Stomach (tissue), 4 donors: ENCODE measurements at regions not wholly inside any gene's neighbourhood (a gene's known extent, or its start where the extent isn't known, plus 50 kb on each side); places are given as distances from the start of the nearest gene placed in this dataset.

Source experiments
- EP300 ChIP-seq: sonication (generic); formaldehyde crosslinking; IDR thresholded peaks from one replicate; pipeline ENCODE4 v1.6.1; 2017; ENCODE audit warnings: antibody characterized with exemption
- POLR2A ChIP-seq, 4 donors: fragments of 450-650 bp; IDR thresholded peaks; one replicate each; pipeline ENCODE4 v1.6.1; 2016; ENCODE audit warnings: antibody characterized with exemption in 4 of 4, control low read depth in 2 of 4, mild to moderate bottlenecking in 1 of 4, moderate library complexity in 1 of 4
- TF ChIP-seq, protein P1 (sequence below), 7 experiments: fragments of 450-650 bp in 4 of 7; fragments of 200-600 bp in 3 of 7; sonication (generic) in 3 of 7; IDR thresholded peaks; one replicate each; pipeline ENCODE4 v1.5.1; 2016 to 2019; ENCODE audit warnings: antibody characterized with exemption in 7 of 7, control low read depth in 2 of 7, mild to moderate bottlenecking in 1 of 7

DNA sequence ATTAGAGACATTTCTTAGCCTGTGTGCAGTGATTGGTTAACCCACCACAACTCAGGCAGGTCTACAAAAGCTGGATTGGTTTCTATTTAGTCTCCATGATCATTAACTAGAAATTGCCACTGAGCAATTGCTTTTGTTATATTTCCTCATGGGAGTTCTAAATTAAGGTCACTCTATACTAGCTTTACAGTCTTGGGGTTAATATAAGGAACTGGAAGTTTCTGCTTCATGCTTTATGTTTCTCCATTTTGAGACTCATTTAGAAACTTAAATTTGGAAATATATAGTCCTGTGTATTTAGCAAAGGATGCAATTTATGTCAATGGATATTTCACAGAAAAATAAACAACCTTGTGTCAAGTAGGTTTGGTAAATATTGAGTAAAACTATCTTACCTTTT lies 137.5 kb downstream of the HLX start:
- TF ChIP-seq, protein P1, sequence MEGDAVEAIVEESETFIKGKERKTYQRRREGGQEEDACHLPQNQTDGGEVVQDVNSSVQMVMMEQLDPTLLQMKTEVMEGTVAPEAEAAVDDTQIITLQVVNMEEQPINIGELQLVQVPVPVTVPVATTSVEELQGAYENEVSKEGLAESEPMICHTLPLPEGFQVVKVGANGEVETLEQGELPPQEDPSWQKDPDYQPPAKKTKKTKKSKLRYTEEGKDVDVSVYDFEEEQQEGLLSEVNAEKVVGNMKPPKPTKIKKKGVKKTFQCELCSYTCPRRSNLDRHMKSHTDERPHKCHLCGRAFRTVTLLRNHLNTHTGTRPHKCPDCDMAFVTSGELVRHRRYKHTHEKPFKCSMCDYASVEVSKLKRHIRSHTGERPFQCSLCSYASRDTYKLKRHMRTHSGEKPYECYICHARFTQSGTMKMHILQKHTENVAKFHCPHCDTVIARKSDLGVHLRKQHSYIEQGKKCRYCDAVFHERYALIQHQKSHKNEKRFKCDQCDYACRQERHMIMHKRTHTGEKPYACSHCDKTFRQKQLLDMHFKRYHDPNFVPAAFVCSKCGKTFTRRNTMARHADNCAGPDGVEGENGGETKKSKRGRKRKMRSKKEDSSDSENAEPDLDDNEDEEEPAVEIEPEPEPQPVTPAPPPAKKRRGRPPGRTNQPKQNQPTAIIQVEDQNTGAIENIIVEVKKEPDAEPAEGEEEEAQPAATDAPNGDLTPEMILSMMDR (IDR thresholded peaks at IDR 0.05) = no peak
- no peak for TF ChIP-seq EP300
- no peak for TF ChIP-seq POLR2A (IDR thresholded peaks at IDR 0.05)
